HG03558 (cell line): ENCODE measurements at regions not wholly inside any gene's neighbourhood (a gene's known extent, or its start where the extent isn't known, plus 50 kb on each side); places are given as distances from the start of the nearest gene placed in this dataset.

Experiments
- ATAC-seq: cut with Tn5 transposase; IDR thresholded peaks from one replicate; pipeline ENCODE4 v1.9.1; 2021; ENCODE audit warnings: moderate number of reproducible peaks; ENCODE audit not compliant: unreplicated experiment; ENCODE audit errors: extremely low read depth

GRCh38 chr1:87194271-87194774 lies 134.4 kb upstream of the LMO4 start:
- ATAC-seq: no peak

- no peak for ATAC-seq
These were observed 133.8 kb upstream of the LMO4 start for GRCh38 chr1:87194856-87195255.

GRCh38 chr1:87196110-87196827 lies 132.4 kb upstream of the LMO4 start:
- no peak for ATAC-seq

- no peak for ATAC-seq
These were observed 131.5 kb upstream of the LMO4 start for GRCh38 chr1:87197156-87197555.

GRCh38 chr1:87197641-87198040 lies 131.0 kb upstream of the LMO4 start:
- no peak for ATAC-seq

GRCh38 chr1:87200875-87201638 lies 127.6 kb upstream of the LMO4 start:
- ATAC-seq: no peak

- no peak for ATAC-seq
These were observed 126.9 kb upstream of the LMO4 start for GRCh38 chr1:87201768-87202167.

- no peak for ATAC-seq
These were observed 126.2 kb upstream of the LMO4 start for GRCh38 chr1:87202451-87202850.

GRCh38 chr1:87202922-87203655 lies 125.6 kb upstream of the LMO4 start:
- ATAC-seq: peak; percentile 82

- ATAC-seq: no peak
These were observed 124.8 kb upstream of the LMO4 start for GRCh38 chr1:87203904-87204303.

GRCh38 chr1:87204441-87204840 lies 124.2 kb upstream of the LMO4 start:
- ATAC-seq: no peak

GRCh38 chr1:87204921-87205320 lies 123.8 kb upstream of the LMO4 start:
- ATAC-seq: no peak

GRCh38 chr1:87206044-87206831 lies 122.4 kb upstream of the LMO4 start:
- ATAC-seq: no peak

- ATAC-seq: no peak
These were observed 120.6 kb upstream of the LMO4 start for GRCh38 chr1:87208080-87208479.

- ATAC-seq: no peak
These were observed 119.7 kb upstream of the LMO4 start for GRCh38 chr1:87208931-87209330.

GRCh38 chr1:87210151-87210550 lies 118.5 kb upstream of the LMO4 start:
- ATAC-seq: no peak

GRCh38 chr1:87212431-87213134 lies 116.1 kb upstream of the LMO4 start:
- no peak for ATAC-seq

GRCh38 chr1:87213135-87213515 lies 115.6 kb upstream of the LMO4 start:
- no peak for ATAC-seq

GRCh38 chr1:87215592-87215991 lies 113.1 kb upstream of the LMO4 start:
- ATAC-seq: no peak

GRCh38 chr1:87218618-87219017 lies 110.1 kb upstream of the LMO4 start:
- ATAC-seq: no peak
